Astrocyte of the spinal cord (primary cell): ENCODE measurements at regions not wholly inside any gene's neighbourhood (a gene's known extent, or its start where the extent isn't known, plus 50 kb on each side); places are given as distances from the start of the nearest gene placed in this dataset.

Experiments used
- DNase-seq: peaks from one replicate; pipeline ENCODE4 v3.0.0; 2011; ENCODE audit warnings: low read depth, low spot score
- H3K4me3 ChIP-seq: 2 replicates; pipeline ENCODE4 v1.5.1; 2011; ENCODE audit warnings: low read depth, mild to moderate bottlenecking, low read length, moderate library complexity
- CTCF ChIP-seq: IDR thresholded peaks from 2 replicates; pipeline ENCODE4 v1.5.1; 2012; ENCODE audit warnings: low read depth, mild to moderate bottlenecking, low read length, inconsistent platforms
- in situ Hi-C: cut with HindIII; loops from 2 replicates; pipeline ENCODE4 v1.10.0; 2017; ENCODE audit warnings: low sequenced_read_pairs

DNA sequence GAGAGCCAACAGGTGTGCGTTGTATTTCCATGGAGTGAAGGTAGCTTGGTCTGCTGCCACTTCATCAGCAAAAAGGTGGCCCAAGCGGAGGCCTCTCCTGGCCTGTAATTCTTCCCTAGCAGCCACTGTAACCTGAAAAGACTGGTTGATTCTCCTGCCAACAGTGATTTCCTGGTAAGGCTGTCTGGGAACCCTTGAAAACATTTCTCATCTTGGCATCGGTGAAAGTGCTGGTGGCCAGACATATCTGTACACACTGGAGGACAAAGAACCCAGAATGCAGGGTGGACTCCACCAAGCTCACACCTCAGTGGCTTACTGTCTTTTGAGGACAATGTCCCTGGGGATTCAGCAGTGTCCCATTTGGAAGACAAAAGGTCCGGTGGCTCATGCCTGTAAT, 128.0 kb downstream of the TRIM29 start:
- in situ Hi-C loops: no loop called here
- H3K4me3 ChIP-seq: no peak overlapping the region
- no peak for DNase-seq
- no peak for TF ChIP-seq CTCF

- no peak overlapping the region for H3K4me3 ChIP-seq
- DNase-seq: no peak
- in situ Hi-C loops: no loop called here
- TF ChIP-seq CTCF: no peak
Measured at GRCh38 chr11:120007144-120007543, 130.8 kb downstream of the TRIM29 start.

- TF ChIP-seq CTCF: no peak
- no peak overlapping the region for H3K4me3 ChIP-seq
- in situ Hi-C loops: no loop called here
- no peak for DNase-seq
Measured at GRCh38 chr11:120004723-120005122, 133.2 kb downstream of the TRIM29 start.

DNA sequence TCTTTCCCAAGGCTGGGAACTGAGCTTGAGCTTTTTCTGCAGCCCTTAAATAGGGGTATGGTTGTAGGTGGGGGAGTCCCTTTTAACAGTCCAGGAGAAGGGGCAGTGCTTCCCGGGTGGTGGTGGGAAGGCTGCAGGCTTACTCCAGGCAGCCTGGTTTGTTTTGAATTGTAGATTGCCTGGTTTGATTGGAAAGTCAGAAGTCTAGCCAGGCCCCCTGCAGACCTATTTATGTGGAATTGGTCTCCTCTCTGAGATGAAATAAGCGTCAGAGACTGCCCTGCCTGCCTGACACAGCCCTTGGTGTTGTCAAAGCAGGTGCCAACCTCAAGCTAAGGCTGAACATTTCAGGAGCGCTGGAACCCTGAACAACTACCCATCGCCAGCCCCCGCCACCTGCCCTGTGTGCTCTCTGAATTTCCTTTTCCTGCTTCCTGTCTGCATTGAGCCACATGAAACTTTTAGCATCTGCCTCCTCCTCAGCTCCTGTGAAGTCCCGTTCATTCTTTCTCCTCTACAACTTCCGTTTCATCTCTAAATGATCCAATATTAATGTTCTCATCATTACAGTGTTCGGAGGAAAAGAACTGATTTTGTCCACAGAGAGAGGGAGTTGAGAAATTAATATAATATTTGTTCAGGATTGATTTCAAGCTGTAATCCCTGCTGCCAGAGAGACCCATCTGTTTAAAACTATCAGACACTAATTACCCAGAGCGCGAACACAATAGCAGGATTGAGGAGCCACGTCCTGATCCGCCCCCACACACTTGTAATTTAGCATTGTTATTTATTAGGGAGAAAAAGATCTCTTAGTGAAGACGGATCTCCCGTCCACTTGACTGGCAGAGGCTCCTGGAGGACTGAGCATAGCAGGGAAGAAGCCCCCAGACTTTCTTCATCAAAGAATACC, 136.5 kb downstream of the TRIM29 start:
- DNase-seq: no peak
- in situ Hi-C loops: no loop called here
- TF ChIP-seq CTCF: no peak
- no peak overlapping the region for H3K4me3 ChIP-seq

DNA sequence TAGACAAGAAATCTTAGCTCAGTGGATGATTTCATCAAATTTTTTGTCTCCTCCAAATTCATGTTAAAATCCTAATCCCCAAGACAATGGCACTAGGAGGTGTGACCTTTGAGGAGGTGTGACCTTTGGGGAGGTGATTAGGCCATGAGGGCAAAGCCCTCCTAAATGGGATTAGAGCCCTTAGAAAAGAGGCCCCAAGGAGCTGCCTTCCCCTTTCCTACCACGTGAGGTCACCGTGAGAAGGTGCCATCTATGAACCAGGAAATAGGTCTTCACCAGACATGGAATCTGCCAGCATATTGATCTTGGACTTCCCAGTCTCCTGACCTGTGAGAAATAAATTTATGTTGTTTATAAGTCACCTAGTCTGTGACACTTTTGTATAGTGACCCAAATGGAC, 138.7 kb downstream of the TRIM29 start:
- H3K4me3 ChIP-seq: no peak overlapping the region
- DNase-seq: no peak
- TF ChIP-seq CTCF: no peak
- in situ Hi-C loops: no loop called here

DNA sequence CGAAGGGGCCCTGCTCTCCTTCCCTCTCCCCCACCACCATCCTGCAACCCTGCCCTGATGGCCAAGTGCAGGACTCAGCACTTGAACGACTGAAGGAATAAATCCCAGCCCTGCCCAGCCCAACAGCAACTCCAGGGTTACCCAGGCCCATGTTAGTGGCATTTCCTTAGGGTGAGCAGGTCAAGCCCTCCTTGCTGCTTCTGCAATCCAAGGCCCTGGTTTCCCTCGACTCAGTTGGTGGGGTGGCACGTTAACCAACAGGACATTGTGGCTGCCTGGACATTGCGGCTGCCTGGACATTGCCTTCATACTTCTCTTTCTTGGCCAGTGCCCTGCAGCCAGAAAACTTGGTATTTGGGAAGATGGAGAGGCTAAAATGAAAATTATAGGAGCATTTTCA, 141.4 kb downstream of the TRIM29 start:
- DNase-seq: no peak
- in situ Hi-C loops: no loop called here
- no peak for TF ChIP-seq CTCF
- H3K4me3 ChIP-seq: no peak overlapping the region
